ENCODE measurements at regions not wholly inside any gene's neighbourhood (a gene's known extent, or its start where the extent isn't known, plus 50 kb on each side); places are given as distances from the start of the nearest gene placed in this dataset.

DNA sequence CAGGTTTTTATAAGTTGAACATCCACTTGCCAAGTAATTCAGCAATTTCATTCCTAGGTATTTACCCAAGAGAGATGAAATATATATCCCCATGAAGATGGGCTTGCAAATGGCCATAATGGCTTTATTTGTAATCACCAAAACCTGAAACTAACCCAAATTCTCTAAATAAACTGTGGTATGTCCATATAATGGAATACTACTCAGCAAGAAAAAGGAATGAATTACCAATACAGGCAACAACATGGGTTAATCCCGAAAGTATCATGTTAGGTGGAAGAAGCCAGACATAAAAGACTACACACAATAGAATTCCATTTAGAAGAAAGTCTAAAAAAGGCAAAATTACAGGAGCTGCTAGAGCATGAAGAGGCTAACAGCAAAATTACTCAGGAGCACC is 101.4 kb upstream of the PPP2R2D start:
- TF ChIP-seq, protein P1, sequence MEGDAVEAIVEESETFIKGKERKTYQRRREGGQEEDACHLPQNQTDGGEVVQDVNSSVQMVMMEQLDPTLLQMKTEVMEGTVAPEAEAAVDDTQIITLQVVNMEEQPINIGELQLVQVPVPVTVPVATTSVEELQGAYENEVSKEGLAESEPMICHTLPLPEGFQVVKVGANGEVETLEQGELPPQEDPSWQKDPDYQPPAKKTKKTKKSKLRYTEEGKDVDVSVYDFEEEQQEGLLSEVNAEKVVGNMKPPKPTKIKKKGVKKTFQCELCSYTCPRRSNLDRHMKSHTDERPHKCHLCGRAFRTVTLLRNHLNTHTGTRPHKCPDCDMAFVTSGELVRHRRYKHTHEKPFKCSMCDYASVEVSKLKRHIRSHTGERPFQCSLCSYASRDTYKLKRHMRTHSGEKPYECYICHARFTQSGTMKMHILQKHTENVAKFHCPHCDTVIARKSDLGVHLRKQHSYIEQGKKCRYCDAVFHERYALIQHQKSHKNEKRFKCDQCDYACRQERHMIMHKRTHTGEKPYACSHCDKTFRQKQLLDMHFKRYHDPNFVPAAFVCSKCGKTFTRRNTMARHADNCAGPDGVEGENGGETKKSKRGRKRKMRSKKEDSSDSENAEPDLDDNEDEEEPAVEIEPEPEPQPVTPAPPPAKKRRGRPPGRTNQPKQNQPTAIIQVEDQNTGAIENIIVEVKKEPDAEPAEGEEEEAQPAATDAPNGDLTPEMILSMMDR (conservative IDR thresholded peaks at IDR 0.05; ENCODE audit: low read depth, low read length), result no peak
- TF ChIP-seq EZH2phosphoT487 (IDR thresholded peaks at IDR 0.05; ENCODE audit: borderline replicate concordance, low read length) (no peak), EZH2 (IDR thresholded peaks at IDR 0.05; ENCODE audit: low read length, unreplicated experiment) (no peak)
